ENCODE measurements at regions not wholly inside any gene's neighbourhood (a gene's known extent, or its start where the extent isn't known, plus 50 kb on each side); places are given as distances from the start of the nearest gene placed in this dataset.

GRCh38 chr5:117486879-117487391 is 912.3 kb upstream of the SEMA6A start:
- POLR2A ChIA-PET: interaction anchor here (0.6 kb wide), 1 partner anchor 1072 kb away, joined by 3 read pairs; no protein-coding TSS in a partner anchor

GRCh38 chr5:117486261-117486660 is 911.6 kb upstream of the SEMA6A start:
- ChIA-PET POLR2A (interaction anchor here (0.6 kb wide), 1 partner anchor 1073 kb away, joined by 3 read pairs; no protein-coding TSS in a partner anchor), CTCF (interaction anchor here (0.7 kb wide), 1 partner anchor 30 kb away, joined by 3 read pairs; no protein-coding TSS in a partner anchor)
- H3K36me3 Mint-ChIP-seq: no peaks in the 10 kb centered on the region
- H3K27me3 Mint-ChIP-seq (ENCODE audit: low read depth): no peaks in the 10 kb centered on the region
- ATAC-seq (no peak), DNase-seq (ENCODE audit: low spot score) (no peak)
- H3K9me3 Mint-ChIP-seq: no peaks in the 10 kb centered on the region
- peaks cover 2% of the 10 kb centered on the region; the same call in 1 of the 2 replicates for H3K4me1 Mint-ChIP-seq
- H3K4me3 Mint-ChIP-seq: no peak overlapping the region
- H3K27ac Mint-ChIP-seq: no peak overlapping the region
- TF ChIP-seq FOXP1 (CRISPR knock-in tag; IDR thresholded peaks at IDR 0.05; ENCODE audit: borderline replicate concordance): no peak
- TF ChIP-seq ZNF121 (CRISPR knock-in tag; IDR thresholded peaks at IDR 0.05): no peak
- TF ChIP-seq ZNF232 (CRISPR knock-in tag; IDR thresholded peaks at IDR 0.05): no peak
- TF ChIP-seq AFF4 (CRISPR knock-in tag; IDR thresholded peaks at IDR 0.05; ENCODE audit: borderline replicate concordance): no peak
- TF ChIP-seq AR (CRISPR knock-in tag; IDR thresholded peaks at IDR 0.05): no peak
- no peak for TF ChIP-seq GRHL2 (CRISPR knock-in tag; IDR thresholded peaks at IDR 0.05; ENCODE audit: insufficient replicate concordance, severe bottlenecking)

More at GRCh38 chr5:117486879-117487391, 912.3 kb upstream of the SEMA6A start:
- H3K4me1 Mint-ChIP-seq: peaks cover 2% of the 10 kb centered on the region; the same call in 1 of the 2 replicates
- CTCF ChIA-PET: interaction anchor here (0.7 to 1.0 kb wide), 2 partner anchors 31 to 32 kb away, joined by 3 to 4 read pairs; no protein-coding TSS in a partner anchor
- H3K36me3 Mint-ChIP-seq: no peaks in the 10 kb centered on the region
- no peak overlapping the region for H3K27ac Mint-ChIP-seq
- no peaks in the 10 kb centered on the region for H3K27me3 Mint-ChIP-seq (ENCODE audit: low read depth)
- ATAC-seq (no peak), DNase-seq (ENCODE audit: low spot score) (no peak)
- TF ChIP-seq ZSCAN18 (CRISPR knock-in tag; IDR thresholded peaks at IDR 0.05): no peak
- no peak for TF ChIP-seq EMX1 (CRISPR knock-in tag; IDR thresholded peaks at IDR 0.05)
- TF ChIP-seq USF1 (CRISPR knock-in tag; IDR thresholded peaks at IDR 0.05): no peak
- no peak for TF ChIP-seq KAT7 (CRISPR knock-in tag; IDR thresholded peaks at IDR 0.05; ENCODE audit: borderline replicate concordance)
- no peak for TF ChIP-seq HMGA2 (CRISPR knock-in tag; IDR thresholded peaks at IDR 0.05)
- no peak for TF ChIP-seq E2F4 (CRISPR knock-in tag; IDR thresholded peaks at IDR 0.05; ENCODE audit: borderline replicate concordance, low read depth)
- no peak for TF ChIP-seq MYBL2 (CRISPR knock-in tag; IDR thresholded peaks at IDR 0.05)
- no peak for TF ChIP-seq ZNF219 (CRISPR knock-in tag; IDR thresholded peaks at IDR 0.05; ENCODE audit: borderline replicate concordance)
- no peak for TF ChIP-seq MXD4 (CRISPR knock-in tag; IDR thresholded peaks at IDR 0.05; ENCODE audit: borderline replicate concordance)
- TF ChIP-seq ZBTB21 (CRISPR knock-in tag; IDR thresholded peaks at IDR 0.05; ENCODE audit: borderline replicate concordance): no peak
- no peak for TF ChIP-seq ZBTB43 (CRISPR knock-in tag; IDR thresholded peaks at IDR 0.05)
- TF ChIP-seq RORB (CRISPR knock-in tag; IDR thresholded peaks at IDR 0.05): no peak
- no peak for TF ChIP-seq USF2 (CRISPR knock-in tag; IDR thresholded peaks at IDR 0.05)
- TF ChIP-seq TEAD1 (CRISPR knock-in tag; IDR thresholded peaks at IDR 0.05): no peak
- TF ChIP-seq ATF3 (CRISPR knock-in tag; conservative IDR thresholded peaks at IDR 0.05): no peak
- H3K4me3 Mint-ChIP-seq: no peak overlapping the region
- no peaks in the 10 kb centered on the region for H3K9me3 Mint-ChIP-seq
